ENCODE measurements at regions not wholly inside any gene's neighbourhood (a gene's known extent, or its start where the extent isn't known, plus 50 kb on each side); places are given as distances from the start of the nearest gene placed in this dataset.
A peak's percentile ranks its signal among the peaks of the same experiment; 100 is the strongest.

DNA sequence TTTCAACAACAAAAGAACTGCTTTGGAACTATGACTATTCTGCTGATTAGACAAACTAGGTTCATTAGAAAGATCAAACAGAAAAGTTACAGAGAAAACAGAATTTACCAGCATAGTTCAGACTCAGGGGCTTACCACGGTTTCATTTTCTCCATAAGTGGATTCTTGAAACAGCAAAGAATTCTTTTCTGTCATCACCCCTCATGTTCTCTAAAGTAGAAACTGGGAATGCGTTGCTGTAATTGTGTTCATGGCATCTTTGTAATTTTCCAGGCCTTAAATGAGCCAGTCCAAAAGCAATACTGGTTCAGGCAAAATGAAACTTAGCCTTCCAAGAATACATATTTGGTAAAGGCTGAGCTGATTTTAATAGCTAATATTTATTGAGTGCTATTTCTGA is 287.8 kb downstream of the CHL1 start:
- no peaks in the 10 kb centered on the region for H3K27me3 Mint-ChIP-seq
- intact Hi-C loops (cut with DNase I, micrococcal nuclease) = no loop called here
- H3K27ac Mint-ChIP-seq = no peak overlapping the region
- POLR2A ChIA-PET = no interaction called here
- H3K4me1 Mint-ChIP-seq = no peaks in the 10 kb centered on the region
- no peak overlapping the region for H3K4me3 Mint-ChIP-seq
- DNase-seq (no peak), ATAC-seq (no peak)
- CTCF ChIA-PET = no interaction called here
- H3K9me3 Mint-ChIP-seq (ENCODE audit: low read depth) = no peaks in the 10 kb centered on the region
- peaks cover 2% of the 10 kb centered on the region for H3K36me3 Mint-ChIP-seq (ENCODE audit: low read depth)

DNA sequence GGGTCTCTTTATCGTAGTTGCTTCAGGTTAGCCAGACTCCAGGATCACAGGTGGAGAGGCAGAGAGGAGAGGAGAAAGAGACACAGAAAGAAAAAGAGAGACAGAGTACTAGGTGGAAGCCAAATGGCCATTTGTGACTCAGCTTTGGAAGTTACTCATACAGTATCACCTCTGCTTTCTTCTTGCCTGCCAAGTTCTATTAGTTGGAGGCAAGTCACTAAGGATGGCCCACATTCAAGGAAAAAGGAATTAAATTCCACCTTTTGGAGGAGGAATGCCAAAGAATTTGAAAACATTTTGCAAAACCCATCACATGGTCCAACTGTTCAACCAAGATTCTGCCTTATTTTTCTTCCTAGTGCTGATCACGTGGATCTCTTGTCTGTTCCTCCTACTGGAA is 291.1 kb downstream of the CHL1 start:
- H3K4me1 Mint-ChIP-seq = peaks cover 5% of the 10 kb centered on the region
- POLR2A ChIA-PET = no interaction called here
- intact Hi-C loops (cut with DNase I, micrococcal nuclease) = no loop called here
- CTCF ChIA-PET = no interaction called here
- no peaks in the 10 kb centered on the region for H3K36me3 Mint-ChIP-seq (ENCODE audit: low read depth)
- no peak overlapping the region for H3K4me3 Mint-ChIP-seq
- DNase-seq (no peak), ATAC-seq (peak; percentile 39)
- H3K9me3 Mint-ChIP-seq (ENCODE audit: low read depth) = no peaks in the 10 kb centered on the region
- no peak overlapping the region for H3K27ac Mint-ChIP-seq
- H3K27me3 Mint-ChIP-seq = no peaks in the 10 kb centered on the region

DNA sequence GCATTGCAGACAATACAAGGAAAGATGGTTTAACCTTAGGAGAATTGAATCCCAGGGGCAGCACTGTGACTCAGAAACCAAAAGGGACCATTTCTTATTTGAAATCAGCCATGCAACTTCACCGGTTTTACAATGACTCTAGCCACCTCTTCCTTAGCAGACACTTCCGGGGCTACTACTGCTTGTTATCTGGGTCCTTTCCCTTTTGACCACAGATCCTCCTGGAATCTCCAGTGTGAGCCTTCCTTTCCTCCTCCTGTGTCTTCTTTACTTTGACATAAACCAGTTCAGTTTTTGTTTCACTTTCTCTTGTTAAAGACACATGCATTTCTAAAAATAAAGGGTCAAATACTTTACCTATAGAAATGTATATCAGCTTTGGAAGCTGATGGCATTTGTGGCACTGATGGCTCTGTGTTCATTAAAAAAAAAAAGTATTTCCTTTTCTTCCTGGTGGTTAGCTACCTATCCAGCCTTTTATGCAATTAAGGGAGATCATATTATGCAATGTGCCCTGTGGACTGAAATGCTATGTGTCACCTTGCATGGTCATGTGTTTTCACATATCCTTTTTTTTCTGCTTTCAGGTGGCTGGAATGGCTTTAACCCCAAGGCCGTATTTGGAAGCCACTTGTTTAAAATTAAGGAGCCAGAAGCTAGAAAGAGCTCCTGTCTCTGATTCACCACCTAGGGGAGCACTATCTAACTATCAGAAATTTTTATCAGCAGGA is 296.2 kb downstream of the CHL1 start:
- ChIA-PET CTCF (no interaction called here), POLR2A (no interaction called here)
- no peaks in the 10 kb centered on the region for H3K27me3 Mint-ChIP-seq
- DNase-seq = no peak
- no peak overlapping the region for H3K4me3 Mint-ChIP-seq
- intact Hi-C loops (cut with DNase I, micrococcal nuclease) = no loop called here
- H3K36me3 Mint-ChIP-seq (ENCODE audit: low read depth) = no peaks in the 10 kb centered on the region
- no peaks in the 10 kb centered on the region for H3K9me3 Mint-ChIP-seq (ENCODE audit: low read depth)
- H3K27ac Mint-ChIP-seq = no peak overlapping the region
- no peak for ATAC-seq
- peaks cover 8% of the 10 kb centered on the region for H3K4me1 Mint-ChIP-seq

DNA sequence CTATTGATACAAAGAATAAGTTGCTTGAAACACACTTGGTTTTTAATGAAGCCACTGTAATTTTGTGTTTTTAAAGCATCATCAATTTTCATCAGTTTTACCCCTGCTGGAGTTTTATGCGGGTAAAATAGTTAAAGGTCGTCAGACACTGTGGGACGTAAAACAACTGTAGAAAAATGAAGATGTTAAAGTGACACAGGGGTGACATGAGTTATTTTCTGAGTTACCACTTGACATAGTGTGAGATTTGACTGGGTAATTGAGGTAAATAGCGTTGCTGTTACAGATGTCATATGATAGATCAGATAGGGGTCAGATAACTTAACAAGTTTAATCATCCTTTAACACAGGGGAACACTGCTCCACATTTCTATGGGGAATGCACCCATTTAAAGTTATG is 297.6 kb downstream of the CHL1 start:
- no peaks in the 10 kb centered on the region for H3K36me3 Mint-ChIP-seq (ENCODE audit: low read depth)
- ChIA-PET CTCF (no interaction called here), POLR2A (no interaction called here)
- H3K4me1 Mint-ChIP-seq = peaks cover 8% of the 10 kb centered on the region
- ATAC-seq = no peak
- intact Hi-C loops (cut with DNase I, micrococcal nuclease) = no loop called here
- H3K9me3 Mint-ChIP-seq (ENCODE audit: low read depth) = no peaks in the 10 kb centered on the region
- no peak overlapping the region for H3K4me3 Mint-ChIP-seq
- no peak for DNase-seq
- H3K27ac Mint-ChIP-seq = no peak overlapping the region
- H3K27me3 Mint-ChIP-seq = no peaks in the 10 kb centered on the region

DNA sequence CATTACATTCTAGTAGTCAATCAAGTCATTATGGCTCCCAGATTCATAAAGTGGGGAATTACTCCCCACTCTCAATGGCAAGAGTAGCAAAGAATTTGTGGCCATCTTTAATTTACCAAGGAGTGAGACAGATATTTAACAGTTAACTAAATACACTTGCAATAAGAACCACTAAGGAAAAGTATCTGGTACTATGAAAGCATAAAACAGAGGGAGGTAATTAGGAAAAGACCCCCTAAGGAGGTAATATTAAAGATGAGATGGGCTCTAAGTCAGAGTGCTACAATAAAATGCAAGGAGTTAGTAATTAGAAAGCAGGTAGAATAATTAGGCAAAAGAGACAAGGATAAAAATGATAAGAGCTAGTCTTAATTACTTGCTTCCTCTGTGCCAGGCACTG is 301.9 kb downstream of the CHL1 start:
- DNase-seq (no peak), ATAC-seq (no peak)
- Mint-ChIP-seq H3K27ac (no peak overlapping the region), H3K4me1 (no peaks in the 10 kb centered on the region), H3K4me3 (no peak overlapping the region), H3K27me3 (no peaks in the 10 kb centered on the region), H3K36me3 (ENCODE audit: low read depth) (no peaks in the 10 kb centered on the region), H3K9me3 (ENCODE audit: low read depth) (no peaks in the 10 kb centered on the region)
- CTCF ChIA-PET = no interaction called here
- intact Hi-C loops (cut with DNase I, micrococcal nuclease) = no loop called here
- POLR2A ChIA-PET = no interaction called here

DNA sequence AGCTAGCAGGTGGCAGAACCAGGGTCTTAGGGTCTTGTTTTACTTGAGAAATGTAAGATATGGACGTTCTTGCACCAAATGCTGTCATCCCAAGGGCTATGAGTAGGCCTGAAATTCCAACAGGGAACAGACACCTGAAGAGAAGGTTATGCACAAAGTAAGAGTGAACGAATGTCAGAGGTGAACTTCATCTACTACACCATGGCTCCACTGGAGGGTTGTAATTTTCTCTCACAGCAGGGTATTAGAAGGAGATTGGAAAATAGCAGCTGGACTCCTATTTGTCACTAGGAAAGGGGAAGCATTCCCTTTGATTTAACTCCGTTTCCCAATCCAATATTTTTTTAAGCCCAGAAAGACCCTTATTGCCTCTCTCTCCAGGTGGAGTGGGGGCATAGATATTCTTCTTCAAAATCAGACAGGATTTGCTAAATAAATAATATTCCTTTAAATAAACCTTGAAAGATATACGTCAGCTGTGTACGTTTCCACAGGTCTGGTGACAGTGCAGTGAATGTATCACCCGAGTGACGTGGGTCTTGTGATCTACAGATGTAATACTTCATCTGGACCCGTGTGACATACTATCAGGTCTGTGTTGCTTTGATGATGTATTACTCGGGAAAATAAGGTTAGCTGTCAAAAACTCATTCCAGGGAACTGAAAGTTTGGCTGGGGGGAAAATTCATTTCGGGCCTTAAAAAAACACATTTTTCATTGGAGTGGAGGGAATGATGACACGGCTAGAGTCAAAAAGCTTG is 302.6 kb downstream of the CHL1 start:
- POLR2A ChIA-PET = no interaction called here
- Mint-ChIP-seq H3K27me3 (no peaks in the 10 kb centered on the region), H3K4me3 (no peak overlapping the region), H3K36me3 (ENCODE audit: low read depth) (no peaks in the 10 kb centered on the region), H3K4me1 (no peaks in the 10 kb centered on the region), H3K9me3 (ENCODE audit: low read depth) (no peaks in the 10 kb centered on the region), H3K27ac (no peak overlapping the region)
- intact Hi-C loops (cut with DNase I, micrococcal nuclease) = no loop called here
- CTCF ChIA-PET = no interaction called here
- DNase-seq = no peak
- no peak for ATAC-seq

DNA sequence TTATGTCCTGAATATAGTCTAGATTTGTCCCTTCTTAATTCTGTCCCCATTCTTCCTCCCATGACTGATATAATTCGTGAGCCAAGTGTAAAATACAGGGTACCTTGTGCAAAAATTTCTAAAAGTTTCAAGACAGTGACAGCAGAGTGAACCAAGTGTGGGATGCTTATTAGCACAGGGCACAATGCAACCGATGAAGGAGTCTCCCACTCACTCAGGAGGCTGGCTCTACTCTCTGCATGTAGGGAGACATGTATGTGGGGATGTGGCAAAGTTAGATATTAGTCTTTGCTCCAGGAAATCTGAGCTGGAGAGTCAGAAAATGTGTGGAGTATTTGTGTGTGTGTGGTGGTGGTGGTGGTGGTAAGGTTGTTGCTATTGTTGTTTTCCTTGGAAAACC is 305.9 kb downstream of the CHL1 start:
- intact Hi-C loops (cut with DNase I, micrococcal nuclease) = no loop called here

DNA sequence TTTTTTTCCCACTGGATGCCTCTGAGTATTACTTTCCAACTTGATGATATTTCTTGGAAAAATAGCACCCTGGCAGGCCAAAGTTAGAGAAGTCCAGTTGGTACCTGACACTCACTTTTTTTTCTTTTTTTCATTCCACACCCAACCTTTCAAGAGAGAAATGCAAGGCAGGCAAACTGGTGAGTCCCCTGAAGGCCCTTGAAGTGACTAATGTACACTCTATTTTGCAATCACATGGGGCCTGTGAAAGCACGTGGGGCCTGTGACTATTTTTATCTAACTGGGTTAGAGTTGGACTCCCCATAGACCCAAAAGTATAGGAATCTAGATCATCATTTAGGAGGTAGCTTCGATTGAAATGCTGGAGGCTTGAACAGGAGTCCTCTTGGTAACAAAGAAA is 316.7 kb downstream of the CHL1 start:
- ChIA-PET POLR2A (no interaction called here), CTCF (no interaction called here)
- Mint-ChIP-seq H3K36me3 (ENCODE audit: low read depth) (no peaks in the 10 kb centered on the region), H3K4me1 (no peaks in the 10 kb centered on the region), H3K27ac (no peak overlapping the region), H3K9me3 (ENCODE audit: low read depth) (peaks cover 10% of the 10 kb centered on the region), H3K4me3 (no peak overlapping the region), H3K27me3 (no peaks in the 10 kb centered on the region)
- DNase-seq = no peak
- ATAC-seq = no peak
- intact Hi-C loops (cut with DNase I, micrococcal nuclease) = no loop called here

More for the DNA sequence above, 305.9 kb downstream of the CHL1 start:
- H3K27me3 Mint-ChIP-seq = no peaks in the 10 kb centered on the region
- ChIA-PET CTCF (no interaction called here), POLR2A (no interaction called here)
- H3K27ac Mint-ChIP-seq = no peak overlapping the region
- DNase-seq (no peak), ATAC-seq (no peak)
- H3K9me3 Mint-ChIP-seq (ENCODE audit: low read depth) = peaks cover 2% of the 10 kb centered on the region
- no peak overlapping the region for H3K4me3 Mint-ChIP-seq
- no peaks in the 10 kb centered on the region for H3K36me3 Mint-ChIP-seq (ENCODE audit: low read depth)
- no peaks in the 10 kb centered on the region for H3K4me1 Mint-ChIP-seq

DNA sequence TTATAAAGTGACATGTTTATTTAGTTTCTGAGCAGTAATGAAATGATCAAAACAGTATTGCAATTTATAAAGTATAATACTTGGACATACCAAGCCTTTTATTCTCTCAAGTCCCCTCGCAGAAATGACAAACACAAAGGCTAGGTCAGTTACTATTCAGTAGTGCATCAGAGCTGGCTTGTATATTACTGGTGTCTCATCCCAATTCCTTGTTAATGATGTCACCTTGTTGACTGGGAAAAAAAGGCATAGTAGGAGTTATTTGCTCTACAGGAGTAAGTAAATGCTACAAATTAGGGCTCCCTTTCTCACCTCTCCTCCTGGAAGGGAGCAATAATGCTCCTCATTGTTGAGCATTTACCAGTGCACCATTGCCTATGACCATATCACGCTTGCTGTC is 317.6 kb downstream of the CHL1 start:
- Mint-ChIP-seq H3K9me3 (ENCODE audit: low read depth) (peaks cover 7% of the 10 kb centered on the region), H3K36me3 (ENCODE audit: low read depth) (no peaks in the 10 kb centered on the region), H3K27me3 (no peaks in the 10 kb centered on the region), H3K27ac (no peak overlapping the region), H3K4me3 (no peak overlapping the region), H3K4me1 (no peaks in the 10 kb centered on the region)
- ATAC-seq (no peak), DNase-seq (no peak)
- CTCF ChIA-PET = interaction anchor here (1.0 kb wide), 1 partner anchor 13 kb away, joined by 3 read pairs; no protein-coding TSS in a partner anchor
- POLR2A ChIA-PET = no interaction called here
- intact Hi-C loops (cut with DNase I, micrococcal nuclease) = no loop called here

DNA sequence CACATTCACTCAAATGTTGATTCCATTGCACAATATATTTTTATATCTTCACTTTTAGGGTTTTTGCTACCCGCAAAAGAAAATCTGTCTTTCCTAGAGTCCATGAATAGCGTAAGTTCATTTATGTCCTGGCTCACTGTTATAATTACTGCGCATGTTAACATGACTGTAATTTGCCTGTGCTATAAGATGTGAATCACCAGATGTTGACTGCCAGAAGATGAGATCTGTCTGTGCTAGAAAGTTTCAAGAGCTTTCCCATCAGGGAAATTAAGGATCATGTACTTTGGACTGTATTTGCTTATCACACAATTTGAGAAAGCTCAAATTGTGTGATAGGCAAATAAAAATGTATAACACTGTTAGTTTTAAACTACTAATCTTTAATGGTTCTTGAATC is 322.5 kb downstream of the CHL1 start:
- ChIA-PET POLR2A (no interaction called here), CTCF (no interaction called here)
- ATAC-seq (no peak), DNase-seq (no peak)
- Mint-ChIP-seq H3K4me3 (no peak overlapping the region), H3K27me3 (no peaks in the 10 kb centered on the region), H3K4me1 (no peaks in the 10 kb centered on the region), H3K27ac (no peak overlapping the region), H3K9me3 (ENCODE audit: low read depth) (no peaks in the 10 kb centered on the region), H3K36me3 (ENCODE audit: low read depth) (no peaks in the 10 kb centered on the region)
- intact Hi-C loops (cut with DNase I, micrococcal nuclease) = no loop called here

DNA sequence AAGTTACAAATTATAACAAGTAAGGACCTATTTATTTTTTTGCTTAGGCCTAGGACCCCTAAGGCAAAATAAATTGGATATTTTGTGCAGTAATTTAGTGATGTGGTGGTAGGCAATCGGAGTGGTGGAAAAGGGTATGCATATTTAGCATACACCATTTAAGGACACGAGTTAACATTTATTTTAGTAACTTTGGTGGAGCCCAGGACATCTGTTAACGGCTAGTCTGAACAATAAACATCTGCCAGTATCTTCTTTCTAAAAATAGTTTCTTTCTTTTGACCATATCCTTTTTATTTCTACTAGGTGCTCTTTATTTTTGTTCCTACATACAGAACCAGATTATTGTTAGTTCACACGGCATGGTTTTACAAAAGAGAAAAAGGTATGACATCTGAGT is 326.3 kb downstream of the CHL1 start:
- no peak overlapping the region for H3K27ac Mint-ChIP-seq
- peaks cover 3% of the 10 kb centered on the region for H3K9me3 Mint-ChIP-seq (ENCODE audit: low read depth)
- H3K4me3 Mint-ChIP-seq = no peak overlapping the region
- H3K36me3 Mint-ChIP-seq (ENCODE audit: low read depth) = no peaks in the 10 kb centered on the region
- POLR2A ChIA-PET = no interaction called here
- CTCF ChIA-PET = no interaction called here
- H3K27me3 Mint-ChIP-seq = no peaks in the 10 kb centered on the region
- intact Hi-C loops (cut with DNase I, micrococcal nuclease) = no loop called here
- no peak for DNase-seq
- no peak for ATAC-seq
- H3K4me1 Mint-ChIP-seq = no peaks in the 10 kb centered on the region

DNA sequence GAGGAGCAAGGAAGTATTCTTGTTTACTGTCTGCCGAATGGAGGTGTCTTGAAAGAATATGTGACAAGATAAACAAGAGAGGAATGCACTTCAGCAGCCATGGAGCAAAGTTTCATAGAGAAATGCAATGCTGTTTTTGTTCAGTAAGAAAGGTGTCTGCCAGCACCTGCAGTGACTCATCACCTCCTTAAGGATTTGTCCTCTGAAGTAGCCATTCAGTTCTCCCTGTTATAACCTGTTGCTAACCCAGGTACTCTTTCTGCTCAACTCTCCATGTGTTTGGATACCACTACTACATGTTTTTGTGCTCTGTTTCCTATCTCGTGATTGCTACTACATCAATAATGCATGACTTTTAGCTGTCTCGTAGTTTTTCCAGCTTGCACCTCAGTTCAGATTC is 328.9 kb downstream of the CHL1 start:
- CTCF ChIA-PET = no interaction called here
- Mint-ChIP-seq H3K27me3 (no peaks in the 10 kb centered on the region), H3K27ac (no peak overlapping the region), H3K9me3 (ENCODE audit: low read depth) (peaks cover 3% of the 10 kb centered on the region), H3K36me3 (ENCODE audit: low read depth) (no peaks in the 10 kb centered on the region), H3K4me1 (no peaks in the 10 kb centered on the region), H3K4me3 (no peak overlapping the region)
- ATAC-seq = no peak
- POLR2A ChIA-PET = no interaction called here
- DNase-seq = no peak
- intact Hi-C loops (cut with DNase I, micrococcal nuclease) = no loop called here

All from activated CD4-positive, alpha-beta T cell treated with anti-CD3 and anti-CD28 coated beads for 36 hours (primary cell).